ENCODE measurements at regions not wholly inside any gene's neighbourhood (a gene's known extent, or its start where the extent isn't known, plus 50 kb on each side); places are given as distances from the start of the nearest gene placed in this dataset.

- no peak overlapping the region for H3K9ac ChIP-seq (ENCODE audit: low read length)
- TF ChIP-seq CTCF (IDR thresholded peaks at IDR 0.05; ENCODE audit: low read depth, low read length) = no peak
- TF ChIP-seq EZH2phosphoT487 (IDR thresholded peaks at IDR 0.05; ENCODE audit: low read depth) = no peak
- no peaks in the 10 kb centered on the region for H4K20me1 ChIP-seq (ENCODE audit: insufficient read depth, low read length)
Measured at GRCh38 chr9:93810028-93810971, 144.9 kb downstream of the BARX1 start.

DNA sequence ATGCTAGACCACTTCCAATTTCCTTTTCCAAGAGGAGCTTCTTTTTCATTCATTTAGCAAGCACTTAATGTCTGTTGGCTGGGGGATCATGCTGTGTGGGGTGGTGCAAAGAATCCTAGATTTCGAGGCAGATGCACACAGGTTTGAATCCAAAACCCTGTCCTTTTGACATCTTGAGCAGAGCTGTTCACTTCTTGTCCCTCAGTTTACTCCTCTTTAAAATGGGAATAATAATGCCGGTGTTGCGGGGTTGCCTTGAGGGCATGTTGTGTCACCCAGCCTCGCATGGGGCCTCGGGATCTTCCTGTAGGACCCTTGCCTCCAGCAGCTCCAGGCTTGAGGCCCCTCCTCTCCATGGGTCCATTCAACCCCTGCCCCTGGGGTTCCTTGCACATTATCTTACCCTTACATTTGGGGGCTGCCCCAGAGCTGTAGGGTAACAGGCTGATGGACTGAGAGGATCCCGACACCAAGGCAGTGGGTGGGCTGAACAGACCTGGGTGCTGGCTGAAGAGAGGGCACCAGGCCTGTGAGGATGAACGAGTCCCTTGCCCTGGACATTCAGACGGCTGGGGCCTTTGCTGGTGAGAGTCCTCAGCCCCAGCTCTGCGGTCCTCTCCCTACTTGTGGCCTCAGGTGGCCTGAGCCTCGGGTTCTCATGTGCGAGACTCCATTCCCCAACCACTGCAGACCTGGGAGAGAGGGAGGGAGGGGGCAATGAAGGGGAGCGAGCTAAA lies 145.8 kb downstream of the BARX1 start:
- no peaks in the 10 kb centered on the region for H4K20me1 ChIP-seq (ENCODE audit: insufficient read depth, low read length)
- H3K27ac ChIP-seq (ENCODE audit: low read length) = no peak overlapping the region
- TF ChIP-seq CTCF (IDR thresholded peaks at IDR 0.05; ENCODE audit: low read depth, low read length) (no peak), EZH2phosphoT487 (IDR thresholded peaks at IDR 0.05; ENCODE audit: low read depth) (no peak)
- H3K36me3 ChIP-seq (replicated peaks; ENCODE audit: low read depth, low read length) = no peaks in the 10 kb centered on the region
- H3K9ac ChIP-seq (ENCODE audit: low read length) = no peak overlapping the region
- H3K27me3 ChIP-seq (ENCODE audit: low read depth, low read length) = peaks cover 4% of the 10 kb centered on the region; the same call in 1 of the 2 replicates
- no peaks in the 10 kb centered on the region for H3K9me3 ChIP-seq (ENCODE audit: insufficient read depth, low read length)
- no peak overlapping the region for H2AFZ ChIP-seq (ENCODE audit: low read depth, low read length)
- H3K4me3 ChIP-seq (ENCODE audit: low read length) = no peak overlapping the region
- H3K4me2 ChIP-seq (ENCODE audit: low read length) = no peak overlapping the region
- no peaks in the 10 kb centered on the region for H3K4me1 ChIP-seq (ENCODE audit: low read length)
- H3K79me2 ChIP-seq (ENCODE audit: low read length) = no peaks in the 10 kb centered on the region

More at GRCh38 chr9:93810028-93810971, 144.9 kb downstream of the BARX1 start:
- Histone ChIP-seq H3K9me3 (ENCODE audit: insufficient read depth, low read length) (no peaks in the 10 kb centered on the region), H3K79me2 (ENCODE audit: low read length) (no peaks in the 10 kb centered on the region), H3K4me2 (ENCODE audit: low read length) (no peak overlapping the region), H3K36me3 (replicated peaks; ENCODE audit: low read depth, low read length) (no peaks in the 10 kb centered on the region), H3K27me3 (ENCODE audit: low read depth, low read length) (peaks cover 7% of the 10 kb centered on the region), H3K4me1 (ENCODE audit: low read length) (no peaks in the 10 kb centered on the region), H3K4me3 (ENCODE audit: low read length) (no peak overlapping the region), H2AFZ (ENCODE audit: low read depth, low read length) (no peak overlapping the region), H3K27ac (ENCODE audit: low read length) (no peak overlapping the region)

GRCh38 chr9:93808115-93809029 lies 146.8 kb downstream of the BARX1 start:
- no peak for TF ChIP-seq CTCF (IDR thresholded peaks at IDR 0.05; ENCODE audit: low read depth, low read length)
- TF ChIP-seq EZH2phosphoT487 (IDR thresholded peaks at IDR 0.05; ENCODE audit: low read depth) = no peak
- Histone ChIP-seq H3K4me2 (ENCODE audit: low read length) (no peak overlapping the region), H3K79me2 (ENCODE audit: low read length) (no peaks in the 10 kb centered on the region), H3K27ac (ENCODE audit: low read length) (no peak overlapping the region), H2AFZ (ENCODE audit: low read depth, low read length) (no peak overlapping the region), H3K36me3 (replicated peaks; ENCODE audit: low read depth, low read length) (no peaks in the 10 kb centered on the region), H3K9me3 (ENCODE audit: insufficient read depth, low read length) (no peaks in the 10 kb centered on the region), H4K20me1 (ENCODE audit: insufficient read depth, low read length) (no peaks in the 10 kb centered on the region), H3K4me1 (ENCODE audit: low read length) (no peaks in the 10 kb centered on the region), H3K9ac (ENCODE audit: low read length) (no peak overlapping the region), H3K4me3 (ENCODE audit: low read length) (no peak overlapping the region), H3K27me3 (ENCODE audit: low read depth, low read length) (no peaks in the 10 kb centered on the region)
